ENCODE measurements at regions not wholly inside any gene's neighbourhood (a gene's known extent, or its start where the extent isn't known, plus 50 kb on each side); places are given as distances from the start of the nearest gene placed in this dataset.

GRCh38 chr1:56404066-56404465 is 175.3 kb downstream of the PLPP3 start:
- TF ChIP-seq POLR2A (IDR thresholded peaks at IDR 0.05; ENCODE audit: low read length) (no peak), GATA1 (IDR thresholded peaks at IDR 0.05; ENCODE audit: low read depth, low read length) (no peak)

Data from erythroblast (primary cell).